ENCODE measurements at regions not wholly inside any gene's neighbourhood (a gene's known extent, or its start where the extent isn't known, plus 50 kb on each side); places are given as distances from the start of the nearest gene placed in this dataset.

GRCh38 chr11:92409956-92410355 lies 185.3 kb downstream of the FAT3 start:
- ChIA-PET CTCF (no interaction called here), POLR2A (no interaction called here)
- no peak for DNase-seq (ENCODE audit: extremely low spot score)
- TF ChIP-seq TARDBP (IDR thresholded peaks at IDR 0.05) (no peak), ELF4 (IDR thresholded peaks at IDR 0.05) (no peak), HDGF (IDR thresholded peaks at IDR 0.05; ENCODE audit: borderline replicate concordance) (no peak)

GRCh38 chr11:92410526-92410925 lies 185.9 kb downstream of the FAT3 start:
- TF ChIP-seq FOXK2 (IDR thresholded peaks at IDR 0.05) (no peak), SUZ12 (IDR thresholded peaks at IDR 0.05) (no peak), LEF1 (IDR thresholded peaks at IDR 0.05; ENCODE audit: borderline replicate concordance) (no peak), ELF4 (IDR thresholded peaks at IDR 0.05) (no peak), FOXA1 (IDR thresholded peaks at IDR 0.05) (no peak), HDGF (IDR thresholded peaks at IDR 0.05; ENCODE audit: borderline replicate concordance) (no peak), NFRKB (IDR thresholded peaks at IDR 0.05) (no peak), PKNOX1 (IDR thresholded peaks at IDR 0.05) (no peak), L3MBTL2 (conservative IDR thresholded peaks at IDR 0.05) (no peak), BHLHE40 (IDR thresholded peaks at IDR 0.05; ENCODE audit: borderline replicate concordance) (no peak), FOXM1 (IDR thresholded peaks at IDR 0.05; ENCODE audit: borderline replicate concordance) (no peak), TARDBP (IDR thresholded peaks at IDR 0.05) (no peak), CTBP1 (IDR thresholded peaks at IDR 0.05; ENCODE audit: borderline replicate concordance) (no peak), ARNT (IDR thresholded peaks at IDR 0.05) (no peak), SP1 (IDR thresholded peaks at IDR 0.05) (no peak), ZNF384 (IDR thresholded peaks at IDR 0.05) (no peak)
- no peak for DNase-seq (ENCODE audit: extremely low spot score)
- CTCF ChIA-PET = no interaction called here
- POLR2A ChIA-PET = no interaction called here

GRCh38 chr11:92411431-92411830 lies 186.8 kb downstream of the FAT3 start:
- DNase-seq (ENCODE audit: extremely low spot score) = no peak
- TF ChIP-seq SP1 (IDR thresholded peaks at IDR 0.05) = no peak
- TF ChIP-seq ELF4 (IDR thresholded peaks at IDR 0.05) = no peak
- TF ChIP-seq BHLHE40 (IDR thresholded peaks at IDR 0.05; ENCODE audit: borderline replicate concordance) = no peak
- no peak for TF ChIP-seq L3MBTL2 (conservative IDR thresholded peaks at IDR 0.05)
- TF ChIP-seq HDGF (IDR thresholded peaks at IDR 0.05; ENCODE audit: borderline replicate concordance) = no peak
- TF ChIP-seq TARDBP (IDR thresholded peaks at IDR 0.05) = no peak
- no peak for TF ChIP-seq LEF1 (IDR thresholded peaks at IDR 0.05; ENCODE audit: borderline replicate concordance)
- no peak for TF ChIP-seq ARNT (IDR thresholded peaks at IDR 0.05)
- TF ChIP-seq NFRKB (IDR thresholded peaks at IDR 0.05) = no peak
- TF ChIP-seq CTBP1 (IDR thresholded peaks at IDR 0.05; ENCODE audit: borderline replicate concordance) = no peak
- TF ChIP-seq FOXM1 (IDR thresholded peaks at IDR 0.05; ENCODE audit: borderline replicate concordance) = no peak
- TF ChIP-seq ZNF384 (IDR thresholded peaks at IDR 0.05) = no peak
- CTCF ChIA-PET = no interaction called here
- POLR2A ChIA-PET = no interaction called here

- CTCF ChIA-PET = no interaction called here
- POLR2A ChIA-PET = no interaction called here
- TF ChIP-seq ARNT (IDR thresholded peaks at IDR 0.05) = no peak
- no peak for TF ChIP-seq CTBP1 (IDR thresholded peaks at IDR 0.05; ENCODE audit: borderline replicate concordance)
- TF ChIP-seq FOXM1 (IDR thresholded peaks at IDR 0.05; ENCODE audit: borderline replicate concordance) = no peak
- no peak for TF ChIP-seq ZNF384 (IDR thresholded peaks at IDR 0.05)
- TF ChIP-seq NFRKB (IDR thresholded peaks at IDR 0.05) = no peak
- no peak for TF ChIP-seq SP1 (IDR thresholded peaks at IDR 0.05)
- no peak for TF ChIP-seq L3MBTL2 (conservative IDR thresholded peaks at IDR 0.05)
- TF ChIP-seq HDGF (IDR thresholded peaks at IDR 0.05; ENCODE audit: borderline replicate concordance) = no peak
- no peak for DNase-seq (ENCODE audit: extremely low spot score)
Measured at GRCh38 chr11:92413757-92414513, 189.3 kb downstream of the FAT3 start.

GRCh38 chr11:92416971-92417725 lies 192.5 kb downstream of the FAT3 start:
- TF ChIP-seq L3MBTL2 (conservative IDR thresholded peaks at IDR 0.05) (no peak), FOXA1 (IDR thresholded peaks at IDR 0.05) (no peak), FOXK2 (IDR thresholded peaks at IDR 0.05) (no peak), HDGF (IDR thresholded peaks at IDR 0.05; ENCODE audit: borderline replicate concordance) (no peak), SP1 (IDR thresholded peaks at IDR 0.05) (no peak), CTBP1 (IDR thresholded peaks at IDR 0.05; ENCODE audit: borderline replicate concordance) (no peak), NFRKB (IDR thresholded peaks at IDR 0.05) (no peak), BHLHE40 (IDR thresholded peaks at IDR 0.05; ENCODE audit: borderline replicate concordance) (no peak), SUZ12 (IDR thresholded peaks at IDR 0.05) (no peak), ARNT (IDR thresholded peaks at IDR 0.05) (no peak), PKNOX1 (IDR thresholded peaks at IDR 0.05) (no peak), ZNF384 (IDR thresholded peaks at IDR 0.05) (no peak), FOXM1 (IDR thresholded peaks at IDR 0.05; ENCODE audit: borderline replicate concordance) (no peak), LEF1 (IDR thresholded peaks at IDR 0.05; ENCODE audit: borderline replicate concordance) (no peak), ELF4 (IDR thresholded peaks at IDR 0.05) (no peak), TARDBP (IDR thresholded peaks at IDR 0.05) (no peak)
- ChIA-PET CTCF (no interaction called here), POLR2A (no interaction called here)
- DNase-seq (ENCODE audit: extremely low spot score) = no peak

Data from HEK293T (cell line).